AG10803 (cell line): ENCODE measurements at regions not wholly inside any gene's neighbourhood (a gene's known extent, or its start where the extent isn't known, plus 50 kb on each side); places are given as distances from the start of the nearest gene placed in this dataset.

ENCODE experiments used
- DNase-seq: peaks from one replicate; pipeline ENCODE4 v3.0.0; 2010; ENCODE audit warnings: low read depth
- H3K4me3 ChIP-seq: 2 replicates; pipeline ENCODE4 v1.5.1; 2011; ENCODE audit warnings: mild to moderate bottlenecking, low read length, control low read depth
- TF ChIP-seq, protein P1 (sequence below): conservative IDR thresholded peaks from 2 replicates; pipeline ENCODE4 v1.5.1; 2011; ENCODE audit warnings: mild to moderate bottlenecking, low read length, control low read depth, inconsistent platforms

DNA sequence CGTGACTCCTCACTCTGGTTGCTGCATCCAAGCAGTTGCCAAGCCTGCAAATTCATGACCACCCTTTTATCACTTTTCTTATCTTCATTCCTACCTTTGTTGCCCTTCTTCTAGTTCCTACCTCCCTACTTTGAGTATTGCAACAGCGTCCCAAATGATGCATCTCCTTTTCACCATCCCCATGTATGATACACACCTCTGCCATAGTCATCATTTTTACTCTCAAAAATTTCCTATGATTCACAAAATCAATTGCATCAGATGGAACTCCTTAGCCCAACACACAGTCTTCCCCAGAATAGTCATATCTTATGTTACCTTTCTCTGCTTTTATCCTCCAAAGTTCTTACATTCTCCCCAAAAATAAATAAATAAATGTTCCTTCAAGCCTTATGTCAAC, 262.6 kb downstream of the TBL1XR1 start:
- no peak overlapping the region for H3K4me3 ChIP-seq
- no peak for DNase-seq
- TF ChIP-seq, protein P1, sequence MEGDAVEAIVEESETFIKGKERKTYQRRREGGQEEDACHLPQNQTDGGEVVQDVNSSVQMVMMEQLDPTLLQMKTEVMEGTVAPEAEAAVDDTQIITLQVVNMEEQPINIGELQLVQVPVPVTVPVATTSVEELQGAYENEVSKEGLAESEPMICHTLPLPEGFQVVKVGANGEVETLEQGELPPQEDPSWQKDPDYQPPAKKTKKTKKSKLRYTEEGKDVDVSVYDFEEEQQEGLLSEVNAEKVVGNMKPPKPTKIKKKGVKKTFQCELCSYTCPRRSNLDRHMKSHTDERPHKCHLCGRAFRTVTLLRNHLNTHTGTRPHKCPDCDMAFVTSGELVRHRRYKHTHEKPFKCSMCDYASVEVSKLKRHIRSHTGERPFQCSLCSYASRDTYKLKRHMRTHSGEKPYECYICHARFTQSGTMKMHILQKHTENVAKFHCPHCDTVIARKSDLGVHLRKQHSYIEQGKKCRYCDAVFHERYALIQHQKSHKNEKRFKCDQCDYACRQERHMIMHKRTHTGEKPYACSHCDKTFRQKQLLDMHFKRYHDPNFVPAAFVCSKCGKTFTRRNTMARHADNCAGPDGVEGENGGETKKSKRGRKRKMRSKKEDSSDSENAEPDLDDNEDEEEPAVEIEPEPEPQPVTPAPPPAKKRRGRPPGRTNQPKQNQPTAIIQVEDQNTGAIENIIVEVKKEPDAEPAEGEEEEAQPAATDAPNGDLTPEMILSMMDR, result no peak

DNA sequence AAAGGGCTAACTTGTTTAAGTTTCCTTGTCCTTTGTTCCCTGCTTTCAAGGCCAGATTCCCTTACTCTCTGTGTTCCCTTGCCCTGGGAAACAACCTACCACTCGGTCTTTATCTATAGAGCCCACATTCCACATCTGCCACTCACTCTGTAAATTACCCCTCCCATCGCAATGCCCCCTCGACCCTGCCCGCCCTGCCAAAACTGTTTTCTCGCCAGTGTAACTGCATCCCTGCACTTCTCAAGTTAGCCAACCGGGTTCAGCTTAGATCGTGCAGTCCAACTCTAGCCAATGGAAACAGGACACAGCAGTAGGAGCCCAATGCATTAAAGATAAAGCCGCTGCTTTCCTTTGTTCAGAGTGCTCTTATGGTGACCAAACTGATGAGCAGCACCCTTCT, 263.6 kb downstream of the TBL1XR1 start:
- DNase-seq, result no peak
- H3K4me3 ChIP-seq, result no peak overlapping the region
- TF ChIP-seq, protein P1, result no peak

DNA sequence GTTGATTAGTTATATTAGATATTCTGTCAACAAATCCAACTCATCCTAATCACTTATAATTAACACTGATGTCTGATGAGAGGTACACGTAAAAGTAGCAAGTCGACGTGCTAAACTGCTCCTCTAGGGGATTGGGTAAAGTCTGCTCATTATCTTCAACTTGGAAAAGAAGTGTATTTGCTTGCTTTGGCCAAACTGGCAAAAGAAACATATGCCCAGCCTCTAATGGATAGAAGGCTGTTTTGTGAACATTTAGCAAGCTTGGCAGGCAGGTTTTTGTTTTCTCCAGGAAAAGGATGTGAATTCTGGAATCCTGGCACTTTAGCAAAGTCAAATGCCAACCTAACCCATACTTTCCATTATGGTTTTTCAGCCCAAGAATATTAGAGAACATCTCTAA, 264.8 kb downstream of the TBL1XR1 start:
- H3K4me3 ChIP-seq, result no peak overlapping the region
- TF ChIP-seq, protein P1, result no peak
- DNase-seq, result no peak

DNA sequence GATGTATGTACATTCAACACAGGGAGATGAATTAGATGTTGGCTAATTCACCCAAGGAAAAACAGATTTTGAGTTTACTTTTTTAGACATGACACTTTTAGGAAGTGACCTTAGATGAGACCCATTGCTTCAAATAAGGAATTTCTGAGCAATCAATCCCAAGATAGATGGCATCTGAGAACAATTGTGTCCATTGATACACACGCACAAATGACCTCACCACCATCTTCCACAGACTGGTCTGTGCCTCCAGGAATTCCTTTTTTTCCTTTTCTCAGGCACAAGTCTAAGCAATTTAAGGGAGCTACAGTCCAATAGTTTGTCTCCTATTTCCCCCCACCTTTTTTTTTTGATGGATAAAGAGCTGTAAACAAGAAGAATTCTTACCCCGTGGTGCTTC, 265.3 kb downstream of the TBL1XR1 start:
- H3K4me3 ChIP-seq, result no peak overlapping the region
- DNase-seq, result no peak
- TF ChIP-seq, protein P1, result no peak

DNA sequence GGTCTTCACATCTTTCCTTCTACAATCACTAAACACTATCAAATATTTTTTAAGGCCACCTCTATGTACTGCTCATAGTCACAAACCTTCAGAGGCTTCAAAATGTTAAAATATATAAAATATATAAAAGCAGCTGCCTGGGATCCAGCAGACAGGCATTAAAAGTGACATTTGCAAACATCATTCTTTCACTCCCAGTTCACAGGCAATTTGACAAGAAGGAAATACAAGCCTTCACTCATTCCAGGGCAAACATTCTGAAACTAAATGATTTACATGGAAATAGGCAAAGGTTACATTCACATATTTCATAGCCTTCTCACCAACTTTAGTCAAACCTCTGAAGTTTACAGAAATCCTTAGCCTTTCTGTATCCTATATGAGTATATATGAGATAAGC, 266.3 kb downstream of the TBL1XR1 start:
- no peak overlapping the region for H3K4me3 ChIP-seq
- TF ChIP-seq, protein P1, result no peak
- DNase-seq, result no peak

DNA sequence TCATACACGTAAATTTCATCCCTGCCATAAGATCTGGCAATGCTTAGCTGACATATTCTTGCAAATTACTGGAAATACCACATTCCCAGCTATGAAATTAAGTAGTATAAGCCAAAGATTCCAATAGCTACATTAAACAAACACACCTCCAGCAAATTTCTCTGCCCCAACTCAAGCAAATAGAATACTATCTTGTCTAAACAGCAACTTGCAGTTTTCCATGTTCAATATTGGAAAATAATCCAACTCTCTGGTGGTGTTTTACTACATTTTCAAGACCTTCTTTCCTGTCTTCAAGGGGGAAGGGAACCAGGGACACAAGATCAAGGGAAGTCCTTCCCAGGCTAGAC, 268.7 kb downstream of the TBL1XR1 start:
- DNase-seq, result no peak
- TF ChIP-seq, protein P1, result no peak
- no peak overlapping the region for H3K4me3 ChIP-seq

DNA sequence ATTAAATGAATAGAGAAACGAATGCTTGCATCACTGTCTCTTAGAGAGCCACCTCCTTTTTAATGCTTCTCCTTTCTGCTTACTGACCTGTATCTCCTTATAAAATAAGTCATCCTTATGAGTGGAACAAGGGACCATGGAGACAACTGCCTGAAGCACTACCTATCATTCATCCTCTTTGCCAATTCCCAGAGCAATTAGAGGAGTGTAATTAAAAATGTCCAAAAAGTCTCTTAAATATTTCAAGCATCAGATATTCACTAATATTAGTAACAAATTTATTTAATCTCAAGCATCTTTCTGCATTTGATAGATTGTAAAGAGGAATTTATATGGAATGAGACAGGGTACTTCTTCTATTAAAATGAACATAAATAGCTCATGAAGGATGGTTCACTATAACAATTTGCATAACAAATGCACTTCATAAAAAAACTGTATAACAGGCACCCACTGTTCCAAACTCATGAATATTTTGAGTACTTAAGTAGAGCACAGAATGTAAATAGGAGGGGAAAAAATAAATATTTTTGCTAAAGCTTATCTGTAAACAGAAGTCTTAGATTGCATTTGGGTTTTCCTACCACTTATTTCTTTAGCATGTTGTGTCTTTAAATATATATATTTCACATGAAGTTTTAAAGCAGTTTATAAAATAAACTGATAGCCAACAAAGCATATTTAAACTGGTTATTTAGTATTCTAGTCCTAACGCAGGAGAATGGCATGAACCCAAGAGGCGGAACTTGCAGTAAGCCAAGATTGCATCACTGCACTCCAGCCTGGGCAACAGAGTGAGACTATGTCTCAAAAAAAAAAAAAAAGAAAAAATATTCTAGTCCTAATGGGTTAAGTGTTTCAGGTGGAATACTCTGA, 269.3 kb downstream of the TBL1XR1 start:
- TF ChIP-seq, protein P1, result no peak
- no peak for DNase-seq
- no peak overlapping the region for H3K4me3 ChIP-seq
